Skeletal muscle satellite cell (primary cell): ENCODE measurements at regions not wholly inside any gene's neighbourhood (a gene's known extent, or its start where the extent isn't known, plus 50 kb on each side); places are given as distances from the start of the nearest gene placed in this dataset.

ENCODE experiments used
- H3K27me3 ChIP-seq: 2 replicates; pipeline ENCODE4 v1.7.0; 2013; ENCODE audit warnings: low read length; ENCODE audit not compliant: control insufficient read depth, insufficient read depth
- H3K36me3 ChIP-seq: 2 replicates; pipeline ENCODE4 v1.7.0; 2013; ENCODE audit warnings: mild to moderate bottlenecking, control low read depth, low read length; ENCODE audit not compliant: insufficient read depth
- H3K4me1 ChIP-seq: 2 replicates; pipeline ENCODE4 v1.7.0; 2013; ENCODE audit warnings: low read length; ENCODE audit not compliant: control insufficient read depth, insufficient read depth
- H3K4me2 ChIP-seq: 2 replicates; pipeline ENCODE4 v1.7.0; 2013; ENCODE audit warnings: mild to moderate bottlenecking, low read length
- H3K4me3 ChIP-seq: 2 replicates; pipeline ENCODE4 v1.7.0; 2013; ENCODE audit warnings: low read length
- H3K9ac ChIP-seq: 2 replicates; pipeline ENCODE4 v1.7.0; 2013; ENCODE audit warnings: mild to moderate bottlenecking, low read depth, low read length, moderate library complexity
- H3K9me3 ChIP-seq: replicated peaks from 2 replicates; pipeline ENCODE4 v1.7.0; 2013; ENCODE audit warnings: mild to moderate bottlenecking, control low read depth, low read length

GRCh38 chr14:54116198-54116885, 159.7 kb upstream of the BMP4 start:
- H3K9ac ChIP-seq, result no peak overlapping the region
- H3K4me3 ChIP-seq, result no peak overlapping the region
- H3K36me3 ChIP-seq, result no peaks in the 10 kb centered on the region
- no peaks in the 10 kb centered on the region for H3K9me3 ChIP-seq
- no peaks in the 10 kb centered on the region for H3K4me1 ChIP-seq
- H3K4me2 ChIP-seq, result no peak overlapping the region
- peaks cover 8% of the 10 kb centered on the region for H3K27me3 ChIP-seq

GRCh38 chr14:54116972-54117371, 160.3 kb upstream of the BMP4 start:
- Histone ChIP-seq H3K36me3 (no peaks in the 10 kb centered on the region), H3K4me3 (no peak overlapping the region), H3K4me1 (no peaks in the 10 kb centered on the region), H3K9ac (no peak overlapping the region), H3K9me3 (no peaks in the 10 kb centered on the region), H3K27me3 (peaks cover 8% of the 10 kb centered on the region), H3K4me2 (no peak overlapping the region)

- Histone ChIP-seq H3K4me1 (no peaks in the 10 kb centered on the region), H3K27me3 (peaks cover 8% of the 10 kb centered on the region), H3K36me3 (no peaks in the 10 kb centered on the region), H3K4me2 (no peak overlapping the region), H3K9me3 (no peaks in the 10 kb centered on the region), H3K4me3 (no peak overlapping the region), H3K9ac (no peak overlapping the region)
Measured at GRCh38 chr14:54117396-54117795, 160.8 kb upstream of the BMP4 start.

- H3K4me2 ChIP-seq, result no peak overlapping the region
- H3K4me3 ChIP-seq, result no peak overlapping the region
- H3K9me3 ChIP-seq, result no peaks in the 10 kb centered on the region
- peaks cover 8% of the 10 kb centered on the region for H3K27me3 ChIP-seq
- H3K36me3 ChIP-seq, result no peaks in the 10 kb centered on the region
- no peaks in the 10 kb centered on the region for H3K4me1 ChIP-seq
- H3K9ac ChIP-seq, result no peak overlapping the region
Measured at GRCh38 chr14:54117924-54118323, 161.3 kb upstream of the BMP4 start.

GRCh38 chr14:54120260-54120659, 163.6 kb upstream of the BMP4 start:
- no peaks in the 10 kb centered on the region for H3K9me3 ChIP-seq
- H3K4me3 ChIP-seq, result no peak overlapping the region
- H3K36me3 ChIP-seq, result no peaks in the 10 kb centered on the region
- H3K4me2 ChIP-seq, result no peak overlapping the region
- no peak overlapping the region for H3K9ac ChIP-seq
- H3K27me3 ChIP-seq, result peaks cover 8% of the 10 kb centered on the region
- no peaks in the 10 kb centered on the region for H3K4me1 ChIP-seq

GRCh38 chr14:54121466-54122027, 164.9 kb upstream of the BMP4 start:
- Histone ChIP-seq H3K4me3 (no peak overlapping the region), H3K9ac (no peak overlapping the region), H3K27me3 (peaks cover 8% of the 10 kb centered on the region), H3K9me3 (no peaks in the 10 kb centered on the region), H3K4me2 (no peak overlapping the region), H3K36me3 (no peaks in the 10 kb centered on the region), H3K4me1 (no peaks in the 10 kb centered on the region)

- H3K4me2 ChIP-seq, result no peak overlapping the region
- H3K36me3 ChIP-seq, result no peaks in the 10 kb centered on the region
- no peaks in the 10 kb centered on the region for H3K9me3 ChIP-seq
Measured at GRCh38 chr14:54123841-54124240, 167.2 kb upstream of the BMP4 start.

GRCh38 chr14:54125109-54125508, 168.5 kb upstream of the BMP4 start:
- Histone ChIP-seq H3K9me3 (no peaks in the 10 kb centered on the region), H3K36me3 (no peaks in the 10 kb centered on the region), H3K27me3 (peaks cover 8% of the 10 kb centered on the region), H3K9ac (no peak overlapping the region), H3K4me3 (no peak overlapping the region), H3K4me2 (no peak overlapping the region), H3K4me1 (peaks cover 5% of the 10 kb centered on the region)

More at GRCh38 chr14:54123841-54124240, 167.2 kb upstream of the BMP4 start:
- H3K4me1 ChIP-seq, result no peaks in the 10 kb centered on the region
- no peak overlapping the region for H3K9ac ChIP-seq
- peaks cover 8% of the 10 kb centered on the region for H3K27me3 ChIP-seq
- no peak overlapping the region for H3K4me3 ChIP-seq

GRCh38 chr14:54126947-54127346, 170.3 kb upstream of the BMP4 start:
- Histone ChIP-seq H3K4me1 (peaks cover 9% of the 10 kb centered on the region), H3K36me3 (no peaks in the 10 kb centered on the region), H3K4me2 (no peak overlapping the region), H3K9me3 (no peaks in the 10 kb centered on the region), H3K4me3 (no peak overlapping the region), H3K27me3 (no peaks in the 10 kb centered on the region), H3K9ac (no peak overlapping the region)

GRCh38 chr14:54127526-54127925, 170.9 kb upstream of the BMP4 start:
- no peaks in the 10 kb centered on the region for H3K27me3 ChIP-seq
- no peaks in the 10 kb centered on the region for H3K9me3 ChIP-seq
- peaks cover 9% of the 10 kb centered on the region for H3K4me1 ChIP-seq
- H3K9ac ChIP-seq, result no peak overlapping the region
- H3K36me3 ChIP-seq, result no peaks in the 10 kb centered on the region
- no peak overlapping the region for H3K4me3 ChIP-seq
- no peak overlapping the region for H3K4me2 ChIP-seq

- H3K9me3 ChIP-seq, result no peaks in the 10 kb centered on the region
- no peak overlapping the region for H3K4me2 ChIP-seq
- no peaks in the 10 kb centered on the region for H3K27me3 ChIP-seq
- no peaks in the 10 kb centered on the region for H3K36me3 ChIP-seq
- no peak overlapping the region for H3K4me3 ChIP-seq
- H3K9ac ChIP-seq, result no peak overlapping the region
- H3K4me1 ChIP-seq, result peaks cover 9% of the 10 kb centered on the region
Measured at GRCh38 chr14:54129850-54130640, 173.4 kb upstream of the BMP4 start.
